Left ventricle myocardium inferior (tissue), 1 donor: ENCODE measurements at regions not wholly inside any gene's neighbourhood (a gene's known extent, or its start where the extent isn't known, plus 50 kb on each side); places are given as distances from the start of the nearest gene placed in this dataset.

ENCODE experiments used
- DNase-seq: peaks from one replicate; pipeline ENCODE4 v3.0.0-alpha.2; 2020
- H3K27ac ChIP-seq: fragments of 200-600 bp; replicated peaks from 2 replicates; pipeline ENCODE4 v1.8.0; 2021
- H3K27me3 ChIP-seq: fragments of 200-600 bp; 2 replicates; pipeline ENCODE4 v1.8.0; 2021; ENCODE audit warnings: low read depth
- H3K36me3 ChIP-seq: fragments of 200-600 bp; 2 replicates; pipeline ENCODE4 v1.8.0; 2021
- H3K4me1 ChIP-seq: fragments of 200-600 bp; 2 replicates; pipeline ENCODE4 v1.8.0; 2021
- H3K4me3 ChIP-seq: fragments of 200-600 bp; 2 replicates; pipeline ENCODE4 v1.8.0; 2021; ENCODE audit warnings: mild to moderate bottlenecking, moderate library complexity
- H3K9me3 ChIP-seq: fragments of 200-600 bp; replicated peaks from 2 replicates; pipeline ENCODE4 v1.8.0; 2021
- CTCF ChIP-seq: fragments of 200-600 bp; IDR thresholded peaks from 2 replicates; pipeline ENCODE4 v1.8.0; 2021; ENCODE audit warnings: antibody characterized with exemption, mild to moderate bottlenecking, borderline replicate concordance
- intact Hi-C: fragments of 100-400 bp; cut with micrococcal nuclease; formaldehyde crosslinking; loops from one replicate; pipeline ENCODE4 v1.11.0; 2022
- donor health status: DM: no; HTN: yes; CAD: no; lungs with severe emphysema.

GRCh38 chr1:94319319-94320102 lies 82.1 kb upstream of the ARHGAP29 start:
- peaks cover 37% of the 10 kb centered on the region for H3K4me1 ChIP-seq
- no peak overlapping the region for H3K4me3 ChIP-seq
- no peaks in the 10 kb centered on the region for H3K27me3 ChIP-seq
- TF ChIP-seq CTCF: no peak
- no peaks in the 10 kb centered on the region for H3K9me3 ChIP-seq
- no peaks in the 10 kb centered on the region for H3K36me3 ChIP-seq
- intact Hi-C loops: no loop called here
- no peak for DNase-seq
- H3K27ac ChIP-seq: peak overlapping the region; percentile 82

DNA sequence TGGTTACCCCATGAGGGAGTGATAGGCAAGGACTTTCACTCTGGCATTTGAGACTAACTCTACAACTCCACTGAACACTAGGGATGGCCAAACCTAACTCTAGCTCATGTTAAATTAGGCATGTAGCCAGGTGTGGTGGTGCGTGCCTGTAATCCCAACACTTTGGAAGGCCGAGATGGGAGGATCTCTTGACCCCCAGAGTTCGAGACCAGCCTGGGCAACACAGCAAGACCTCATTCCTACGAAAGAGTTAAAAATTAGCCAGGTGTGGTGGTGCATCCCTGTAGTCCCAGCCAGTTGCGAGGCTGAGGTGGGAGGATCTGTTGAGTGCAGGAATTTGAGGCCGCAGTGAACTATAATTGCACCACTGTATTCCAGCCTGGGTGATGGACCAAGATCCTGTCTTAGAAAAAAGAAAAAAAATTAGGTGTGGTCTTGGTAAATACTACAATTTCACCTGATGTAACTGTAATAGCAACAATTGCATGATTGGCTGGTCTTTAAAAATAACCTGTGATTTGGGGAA lies 81.2 kb upstream of the ARHGAP29 start:
- Histone ChIP-seq H3K36me3 (no peaks in the 10 kb centered on the region), H3K4me3 (no peak overlapping the region), H3K27me3 (no peaks in the 10 kb centered on the region), H3K27ac (peak overlapping the region; percentile 82), H3K4me1 (peaks cover 29% of the 10 kb centered on the region), H3K9me3 (no peaks in the 10 kb centered on the region)
- intact Hi-C loops: no loop called here
- DNase-seq: no peak
- no peak for TF ChIP-seq CTCF

- H3K27ac ChIP-seq: peak overlapping the region; percentile 82
- DNase-seq: no peak
- intact Hi-C loops: no loop called here
- peaks cover 21% of the 10 kb centered on the region for H3K4me1 ChIP-seq
- no peaks in the 10 kb centered on the region for H3K27me3 ChIP-seq
- H3K4me3 ChIP-seq: no peak overlapping the region
- TF ChIP-seq CTCF: no peak
- no peaks in the 10 kb centered on the region for H3K36me3 ChIP-seq
- no peaks in the 10 kb centered on the region for H3K9me3 ChIP-seq
Observed at GRCh38 chr1:94317790-94318188, 80.4 kb upstream of the ARHGAP29 start.

DNA sequence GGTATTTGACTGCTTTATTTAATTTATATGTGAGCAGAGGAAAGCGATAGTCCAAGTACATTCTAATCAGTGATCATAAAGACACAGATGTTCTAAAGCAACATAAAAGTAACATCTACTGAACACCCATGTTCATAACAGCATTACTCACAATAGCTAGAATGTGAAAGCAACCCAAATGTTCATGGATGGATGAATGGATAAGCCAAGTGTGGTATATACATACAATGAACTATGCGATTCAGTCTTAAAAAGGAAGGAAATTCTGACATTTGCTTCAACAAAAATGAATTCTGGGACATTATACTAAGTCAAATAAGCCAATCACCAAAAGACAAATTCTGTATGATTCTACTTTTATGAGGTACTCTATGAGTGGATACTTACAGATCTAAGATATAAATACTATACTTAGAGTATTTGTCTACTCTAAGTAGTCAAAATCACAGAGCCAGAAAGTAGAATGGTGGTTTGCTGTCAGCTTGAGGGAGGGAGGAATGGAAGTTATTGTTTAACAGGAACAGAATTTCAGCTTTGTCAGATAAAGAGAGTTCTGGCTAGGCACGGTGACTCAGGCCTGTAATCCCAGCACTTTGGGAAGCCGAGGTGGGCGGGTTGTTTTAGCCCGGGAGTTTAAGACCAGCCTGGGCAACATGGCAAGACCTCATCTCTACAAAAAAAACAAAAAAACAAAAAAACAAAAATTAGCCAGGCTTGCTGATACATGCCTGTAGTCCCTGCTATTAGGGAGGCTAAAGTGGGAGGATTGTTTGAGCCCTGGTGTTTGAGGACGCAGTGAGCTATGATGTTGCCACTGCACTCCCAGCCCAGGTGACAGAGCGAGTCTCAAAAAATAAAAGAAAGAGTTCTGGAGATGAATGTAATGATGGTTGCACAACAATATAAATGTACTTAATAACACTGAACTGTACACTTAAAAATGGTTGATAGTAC lies 79.7 kb upstream of the ARHGAP29 start:
- H3K36me3 ChIP-seq: no peaks in the 10 kb centered on the region
- peak overlapping the region; percentile 10 for H3K27ac ChIP-seq
- peaks cover 18% of the 10 kb centered on the region for H3K4me1 ChIP-seq
- no peak overlapping the region for H3K4me3 ChIP-seq
- no peaks in the 10 kb centered on the region for H3K9me3 ChIP-seq
- TF ChIP-seq CTCF: no peak
- no peaks in the 10 kb centered on the region for H3K27me3 ChIP-seq
- intact Hi-C loops: no loop called here
- no peak for DNase-seq

DNA sequence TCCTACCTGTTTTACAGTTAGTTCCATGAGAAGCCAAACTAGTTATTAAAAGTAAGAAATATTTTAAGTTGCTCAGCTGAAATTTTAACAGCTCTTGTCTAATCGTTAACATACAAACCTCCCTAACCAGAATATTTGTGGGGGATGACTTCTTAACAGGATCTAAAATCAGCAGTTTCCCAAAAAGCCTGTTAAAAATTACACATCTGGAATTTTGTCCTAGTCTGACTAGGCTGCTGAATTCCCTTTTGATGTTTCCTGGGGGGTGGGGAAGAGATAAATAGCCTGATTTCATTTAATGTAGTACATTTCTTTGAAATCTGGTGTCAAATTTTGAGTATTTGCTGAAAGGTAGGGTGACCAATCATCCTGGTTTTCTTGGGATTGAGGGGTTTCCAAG lies 78.8 kb upstream of the ARHGAP29 start:
- no peak for DNase-seq
- no peak overlapping the region for H3K4me3 ChIP-seq
- H3K27ac ChIP-seq: peak overlapping the region; percentile 28
- TF ChIP-seq CTCF: no peak
- no peaks in the 10 kb centered on the region for H3K27me3 ChIP-seq
- intact Hi-C loops: no loop called here
- H3K9me3 ChIP-seq: no peaks in the 10 kb centered on the region
- H3K4me1 ChIP-seq: peaks cover 21% of the 10 kb centered on the region
- H3K36me3 ChIP-seq: no peaks in the 10 kb centered on the region
